Activated naive CD8-positive, alpha-beta T cell treated with anti-CD3 and anti-CD28 coated beads, Interleukin-2, amount 50 U/mL, for 24 hours (primary cell): ENCODE measurements at regions not wholly inside any gene's neighbourhood (a gene's known extent, or its start where the extent isn't known, plus 50 kb on each side); places are given as distances from the start of the nearest gene placed in this dataset.

Experiments
- ATAC-seq: fragments of 150-1000 bp; cut with Tn5 transposase; one replicate; pipeline ENCODE4 v1.10.0; 2021
- DNase-seq: peaks from one replicate; pipeline ENCODE4 v3.0.0; 2021
- H3K27ac Mint-ChIP-seq: one replicate; pipeline ENCODE4 v1.8.0; 2021; ENCODE audit warnings: mild to moderate bottlenecking, mixed read lengths
- H3K27me3 Mint-ChIP-seq: one replicate; pipeline ENCODE4 v1.8.0; 2021; ENCODE audit warnings: mixed read lengths
- H3K36me3 Mint-ChIP-seq: one replicate; pipeline ENCODE4 v1.8.0; 2021; ENCODE audit warnings: low read depth, mixed read lengths
- H3K4me1 Mint-ChIP-seq: one replicate; pipeline ENCODE4 v1.8.0; 2021; ENCODE audit warnings: mixed read lengths
- H3K4me3 Mint-ChIP-seq: one replicate; pipeline ENCODE4 v1.8.0; 2021; ENCODE audit warnings: mild to moderate bottlenecking, moderate library complexity, mixed read lengths
- H3K9me3 Mint-ChIP-seq: one replicate; pipeline ENCODE4 v1.8.0; 2021; ENCODE audit warnings: mixed read lengths

GRCh38 chr2:8209494-8209893, 472.4 kb upstream of the ID2 start:
- no peak overlapping the region for H3K27ac Mint-ChIP-seq
- H3K36me3 Mint-ChIP-seq = peaks cover 14% of the 10 kb centered on the region

GRCh38 chr2:8211384-8211783, 470.5 kb upstream of the ID2 start:
- Mint-ChIP-seq H3K36me3 (peaks cover 9% of the 10 kb centered on the region), H3K4me3 (no peak overlapping the region), H3K4me1 (peaks cover 10% of the 10 kb centered on the region), H3K9me3 (peaks cover 33% of the 10 kb centered on the region), H3K27ac (no peak overlapping the region), H3K27me3 (no peaks in the 10 kb centered on the region)
- DNase-seq = no peak
- no peak for ATAC-seq

More at GRCh38 chr2:8209494-8209893, 472.4 kb upstream of the ID2 start:
- DNase-seq (no peak), ATAC-seq (no peak)
- H3K27me3 Mint-ChIP-seq = no peaks in the 10 kb centered on the region
- H3K9me3 Mint-ChIP-seq = peaks cover 37% of the 10 kb centered on the region
- H3K4me1 Mint-ChIP-seq = peaks cover 3% of the 10 kb centered on the region
- no peak overlapping the region for H3K4me3 Mint-ChIP-seq

GRCh38 chr2:8212239-8212638, 469.6 kb upstream of the ID2 start:
- ATAC-seq (no peak), DNase-seq (no peak)
- Mint-ChIP-seq H3K4me1 (peaks cover 10% of the 10 kb centered on the region), H3K27ac (no peak overlapping the region), H3K27me3 (no peaks in the 10 kb centered on the region), H3K9me3 (peaks cover 26% of the 10 kb centered on the region), H3K36me3 (peaks cover 6% of the 10 kb centered on the region), H3K4me3 (no peak overlapping the region)

GRCh38 chr2:8214036-8214615, 467.7 kb upstream of the ID2 start:
- no peaks in the 10 kb centered on the region for H3K27me3 Mint-ChIP-seq
- ATAC-seq (no peak), DNase-seq (no peak)
- H3K4me1 Mint-ChIP-seq = peaks cover 10% of the 10 kb centered on the region
- H3K36me3 Mint-ChIP-seq = peaks cover 1% of the 10 kb centered on the region
- peaks cover 8% of the 10 kb centered on the region for H3K9me3 Mint-ChIP-seq
- H3K4me3 Mint-ChIP-seq = no peak overlapping the region
- H3K27ac Mint-ChIP-seq = no peak overlapping the region

DNA sequence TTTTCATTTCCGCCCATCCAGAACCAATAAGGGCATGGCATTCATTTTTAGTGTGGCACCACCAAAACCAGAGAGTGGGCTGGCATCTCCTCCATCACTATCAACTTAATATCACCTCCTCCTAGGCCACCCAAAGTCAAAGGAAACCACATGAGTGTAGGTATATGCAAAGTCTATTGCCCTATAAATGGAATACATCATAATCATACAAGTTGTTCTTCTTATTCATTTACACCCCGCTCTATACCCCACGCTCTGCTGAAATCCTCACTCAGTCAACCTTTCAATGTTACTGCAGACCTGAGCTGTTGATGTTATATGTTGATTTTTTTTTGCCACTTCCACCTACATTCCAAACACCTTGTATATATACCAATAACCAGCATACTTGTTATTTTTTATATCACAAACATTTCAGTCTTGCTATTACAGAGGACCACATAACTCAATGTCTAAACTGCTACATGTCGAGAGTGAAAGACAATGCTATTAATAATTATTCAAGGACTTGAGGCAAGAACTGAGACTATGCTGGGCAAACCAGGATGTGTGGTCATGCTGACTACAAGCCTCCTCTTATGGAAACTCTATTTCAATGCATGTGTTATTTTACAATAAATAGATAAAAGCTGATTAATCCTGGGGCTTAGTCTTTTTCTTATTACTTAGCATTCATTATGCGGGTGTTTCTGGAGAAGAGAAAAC, 466.5 kb upstream of the ID2 start:
- peaks cover 10% of the 10 kb centered on the region for H3K4me1 Mint-ChIP-seq
- no peaks in the 10 kb centered on the region for H3K27me3 Mint-ChIP-seq
- peak overlapping the region; percentile 12 for H3K27ac Mint-ChIP-seq
- ATAC-seq (peak; percentile 76), DNase-seq (no peak)
- H3K36me3 Mint-ChIP-seq = no peaks in the 10 kb centered on the region
- no peak overlapping the region for H3K4me3 Mint-ChIP-seq
- H3K9me3 Mint-ChIP-seq = no peaks in the 10 kb centered on the region

DNA sequence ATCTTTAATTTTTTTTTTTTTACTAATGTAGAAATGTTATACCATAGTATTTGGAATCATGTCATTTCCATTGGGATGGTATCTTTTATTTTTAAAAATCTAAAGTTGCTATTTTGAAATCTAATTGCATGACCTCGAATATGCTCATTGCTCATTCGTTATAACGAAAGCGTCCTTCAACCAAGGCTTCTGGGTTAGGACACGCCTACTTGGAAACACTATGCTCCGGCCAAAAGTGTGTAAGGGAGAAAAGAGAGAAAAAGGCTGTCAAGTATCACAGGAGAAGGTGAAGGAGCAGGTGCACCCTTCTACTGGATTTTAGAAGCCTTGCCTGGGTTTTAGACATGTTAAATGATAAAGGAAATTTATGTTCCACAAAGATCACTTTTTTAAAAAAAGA, 465.9 kb upstream of the ID2 start:
- Mint-ChIP-seq H3K4me1 (peaks cover 10% of the 10 kb centered on the region), H3K4me3 (no peak overlapping the region), H3K9me3 (no peaks in the 10 kb centered on the region), H3K27me3 (no peaks in the 10 kb centered on the region), H3K36me3 (no peaks in the 10 kb centered on the region), H3K27ac (no peak overlapping the region)
- ATAC-seq (no peak), DNase-seq (no peak)

DNA sequence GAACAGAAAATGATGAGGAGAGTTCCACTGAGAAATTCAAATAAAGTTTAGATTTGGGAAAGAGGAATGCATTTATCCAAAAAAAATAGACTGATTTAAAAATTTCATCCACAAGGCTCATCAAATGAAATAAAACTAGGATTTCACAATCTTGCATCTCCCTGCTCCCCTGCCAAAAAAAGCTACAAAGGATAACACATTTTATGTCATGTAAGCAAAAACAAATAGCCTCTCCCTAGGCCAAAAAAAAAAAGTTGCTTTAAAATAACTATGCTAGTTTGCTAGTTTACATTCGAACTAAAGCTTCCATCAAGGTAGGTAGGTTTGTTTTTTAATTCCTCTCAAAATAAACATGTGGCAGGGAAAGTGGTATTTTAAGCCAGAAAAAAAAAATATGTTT, 465.5 kb upstream of the ID2 start:
- H3K27ac Mint-ChIP-seq = no peak overlapping the region
- H3K4me3 Mint-ChIP-seq = no peak overlapping the region
- no peak for ATAC-seq
- no peaks in the 10 kb centered on the region for H3K36me3 Mint-ChIP-seq
- H3K4me1 Mint-ChIP-seq = peaks cover 10% of the 10 kb centered on the region
- H3K9me3 Mint-ChIP-seq = no peaks in the 10 kb centered on the region
- no peaks in the 10 kb centered on the region for H3K27me3 Mint-ChIP-seq
- DNase-seq = no peak

GRCh38 chr2:8217468-8218030, 464.3 kb upstream of the ID2 start:
- ATAC-seq (no peak), DNase-seq (no peak)
- no peaks in the 10 kb centered on the region for H3K27me3 Mint-ChIP-seq
- peaks cover 10% of the 10 kb centered on the region for H3K4me1 Mint-ChIP-seq
- H3K27ac Mint-ChIP-seq = no peak overlapping the region
- no peak overlapping the region for H3K4me3 Mint-ChIP-seq
- no peaks in the 10 kb centered on the region for H3K36me3 Mint-ChIP-seq
- no peaks in the 10 kb centered on the region for H3K9me3 Mint-ChIP-seq

DNA sequence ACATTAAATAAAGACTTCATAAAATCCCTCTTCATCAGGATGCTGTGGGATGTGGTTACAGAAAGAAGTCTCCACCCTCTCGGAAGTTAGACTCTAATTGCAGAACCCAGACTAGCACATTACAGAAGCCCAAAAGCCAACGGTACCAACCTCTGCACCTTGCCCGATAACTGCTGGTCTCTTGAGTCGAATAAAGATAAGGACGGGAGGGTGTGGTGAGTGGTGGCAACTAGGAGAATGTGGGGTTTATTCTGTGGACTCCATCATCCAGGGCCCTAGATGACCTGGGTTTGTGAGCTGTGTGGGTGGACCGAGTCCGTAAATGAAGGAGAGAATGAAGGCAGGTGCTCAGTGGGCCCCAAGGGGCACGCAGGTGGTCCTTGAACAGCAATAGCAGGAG, 462.8 kb upstream of the ID2 start:
- H3K4me1 Mint-ChIP-seq = peaks cover 10% of the 10 kb centered on the region
- DNase-seq = no peak
- no peaks in the 10 kb centered on the region for H3K9me3 Mint-ChIP-seq
- H3K27me3 Mint-ChIP-seq = no peaks in the 10 kb centered on the region
- no peak overlapping the region for H3K4me3 Mint-ChIP-seq
- H3K27ac Mint-ChIP-seq = no peak overlapping the region
- ATAC-seq = no peak
- H3K36me3 Mint-ChIP-seq = no peaks in the 10 kb centered on the region

DNA sequence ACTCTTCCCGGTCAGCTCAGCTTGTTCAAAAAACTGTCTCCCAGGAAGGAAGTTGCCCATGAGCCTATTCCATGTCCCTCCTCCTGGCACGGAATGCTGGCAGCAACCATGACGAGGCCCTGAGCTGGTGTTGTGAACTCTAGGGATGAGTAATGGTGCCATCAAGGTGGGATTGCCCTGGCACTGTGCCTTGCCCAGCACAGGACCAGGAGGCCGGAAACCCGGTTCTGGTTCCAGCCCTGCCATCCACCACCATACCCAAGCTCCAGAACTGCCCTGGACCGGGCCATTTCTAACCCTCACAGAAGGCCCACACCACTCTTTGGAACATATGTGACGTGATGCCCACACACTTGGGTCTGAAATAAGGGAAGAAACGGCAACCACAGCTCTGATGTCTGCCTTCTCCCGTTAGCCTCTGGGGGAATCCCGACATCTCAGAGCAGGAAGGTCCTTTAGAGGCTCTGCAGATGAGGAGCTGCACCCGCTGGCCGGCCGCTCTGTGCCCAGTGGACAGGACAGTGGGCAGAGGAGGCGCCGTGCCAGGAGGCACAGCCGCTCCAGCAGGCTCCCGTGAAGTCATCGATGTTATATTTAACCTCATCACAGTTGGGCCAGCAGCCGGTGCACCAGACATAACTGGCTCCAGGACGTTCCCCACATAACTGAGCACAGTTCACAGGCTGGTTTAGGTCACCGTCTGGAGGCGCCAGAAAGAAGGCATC, 462.1 kb upstream of the ID2 start:
- no peaks in the 10 kb centered on the region for H3K27me3 Mint-ChIP-seq
- H3K27ac Mint-ChIP-seq = no peak overlapping the region
- peaks cover 6% of the 10 kb centered on the region for H3K4me1 Mint-ChIP-seq
- H3K9me3 Mint-ChIP-seq = no peaks in the 10 kb centered on the region
- DNase-seq (no peak), ATAC-seq (no peak)
- H3K4me3 Mint-ChIP-seq = no peak overlapping the region
- H3K36me3 Mint-ChIP-seq = no peaks in the 10 kb centered on the region

- Mint-ChIP-seq H3K27ac (no peak overlapping the region), H3K4me1 (no peaks in the 10 kb centered on the region), H3K9me3 (no peaks in the 10 kb centered on the region), H3K36me3 (no peaks in the 10 kb centered on the region), H3K27me3 (no peaks in the 10 kb centered on the region), H3K4me3 (no peak overlapping the region)
- DNase-seq = no peak
- ATAC-seq = no peak
Observed at GRCh38 chr2:8222979-8223694, 458.7 kb upstream of the ID2 start.

DNA sequence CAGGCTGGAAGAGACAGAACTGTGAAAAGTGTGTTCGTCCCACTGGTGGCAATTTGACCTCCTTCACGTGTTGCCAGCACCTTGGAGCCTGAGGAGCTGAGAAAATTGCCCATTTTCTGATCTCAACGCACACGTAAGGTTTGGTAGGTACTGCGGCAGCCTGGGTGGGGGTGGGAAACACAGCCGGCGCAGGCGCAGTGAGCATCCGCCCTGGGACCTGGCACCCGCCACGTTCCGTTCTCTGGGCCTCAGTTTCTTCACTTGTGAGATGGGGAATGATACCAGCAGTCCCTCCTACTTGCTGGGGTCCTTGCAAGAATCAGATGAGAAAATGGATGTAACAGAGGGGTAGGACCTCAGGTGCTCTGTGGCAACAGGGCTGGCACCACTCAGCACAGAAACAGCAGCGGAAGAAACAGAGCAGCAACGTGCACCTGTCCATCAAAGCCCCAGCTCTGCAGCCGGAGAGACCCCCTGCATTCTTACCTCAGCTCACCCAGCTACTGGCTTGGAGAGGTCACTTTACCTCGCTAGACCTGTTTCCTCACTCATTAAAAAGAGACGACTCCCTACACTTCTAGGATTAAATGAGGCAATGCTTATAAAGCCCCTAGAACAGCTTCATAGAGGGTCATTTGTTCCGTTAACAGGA, 458.0 kb upstream of the ID2 start:
- DNase-seq (no peak), ATAC-seq (no peak)
- no peaks in the 10 kb centered on the region for H3K36me3 Mint-ChIP-seq
- no peak overlapping the region for H3K4me3 Mint-ChIP-seq
- no peaks in the 10 kb centered on the region for H3K9me3 Mint-ChIP-seq
- no peaks in the 10 kb centered on the region for H3K4me1 Mint-ChIP-seq
- H3K27ac Mint-ChIP-seq = no peak overlapping the region
- no peaks in the 10 kb centered on the region for H3K27me3 Mint-ChIP-seq

- Mint-ChIP-seq H3K27ac (no peak overlapping the region), H3K4me3 (no peak overlapping the region), H3K4me1 (peaks cover 5% of the 10 kb centered on the region), H3K9me3 (no peaks in the 10 kb centered on the region), H3K27me3 (no peaks in the 10 kb centered on the region), H3K36me3 (peaks cover 3% of the 10 kb centered on the region)
- ATAC-seq (no peak), DNase-seq (no peak)
Observed at GRCh38 chr2:8224347-8225190, 457.3 kb upstream of the ID2 start.
